Keratinocyte (primary cell): ENCODE measurements at regions not wholly inside any gene's neighbourhood (a gene's known extent, or its start where the extent isn't known, plus 50 kb on each side); places are given as distances from the start of the nearest gene placed in this dataset.

Experiments
- EZH2 ChIP-seq: IDR thresholded peaks from one replicate; pipeline ENCODE4 v1.6.1; 2012; ENCODE audit warnings: inconsistent platforms, mild to moderate bottlenecking, low read length, moderate library complexity
- TF ChIP-seq, protein P1 (sequence below), 3 experiments: IDR thresholded peaks in 1 of 3; conservative IDR thresholded peaks in 1 of 3; optimal IDR thresholded peaks in 1 of 3; 2 replicates in 2 of 3; 3 replicates in 1 of 3; pipeline versions ENCODE3 to v1.5.1; 2011; ENCODE audit warnings: low read length in 3 of 3, mild to moderate bottlenecking in 3 of 3, moderate library complexity in 2 of 3, control low read depth in 1 of 3, inconsistent platforms in 1 of 3; ENCODE audit not compliant: insufficient read depth in 2 of 3; ENCODE audit errors: extremely low read depth in 1 of 3

DNA sequence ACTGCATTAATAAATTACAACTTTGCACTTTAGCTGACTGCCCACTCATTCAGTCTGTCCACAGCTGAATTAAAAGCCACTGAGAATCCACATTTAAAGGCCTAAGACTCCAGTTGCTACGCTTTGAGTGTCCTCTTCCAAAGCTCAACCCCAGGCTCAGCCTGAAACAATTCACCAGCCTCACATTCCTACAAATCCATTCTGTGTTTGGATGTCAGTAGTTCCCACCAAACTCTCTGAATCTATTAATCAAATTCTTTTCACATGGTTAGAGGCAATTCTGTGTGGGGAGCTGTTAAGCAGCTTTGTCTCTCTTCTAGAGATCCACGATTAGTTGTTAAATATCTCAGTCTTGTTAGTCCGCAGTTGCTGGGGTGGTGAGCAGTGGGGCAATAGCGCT lies 116.8 kb upstream of the UBE2E2 start:
- TF ChIP-seq, protein P1, sequence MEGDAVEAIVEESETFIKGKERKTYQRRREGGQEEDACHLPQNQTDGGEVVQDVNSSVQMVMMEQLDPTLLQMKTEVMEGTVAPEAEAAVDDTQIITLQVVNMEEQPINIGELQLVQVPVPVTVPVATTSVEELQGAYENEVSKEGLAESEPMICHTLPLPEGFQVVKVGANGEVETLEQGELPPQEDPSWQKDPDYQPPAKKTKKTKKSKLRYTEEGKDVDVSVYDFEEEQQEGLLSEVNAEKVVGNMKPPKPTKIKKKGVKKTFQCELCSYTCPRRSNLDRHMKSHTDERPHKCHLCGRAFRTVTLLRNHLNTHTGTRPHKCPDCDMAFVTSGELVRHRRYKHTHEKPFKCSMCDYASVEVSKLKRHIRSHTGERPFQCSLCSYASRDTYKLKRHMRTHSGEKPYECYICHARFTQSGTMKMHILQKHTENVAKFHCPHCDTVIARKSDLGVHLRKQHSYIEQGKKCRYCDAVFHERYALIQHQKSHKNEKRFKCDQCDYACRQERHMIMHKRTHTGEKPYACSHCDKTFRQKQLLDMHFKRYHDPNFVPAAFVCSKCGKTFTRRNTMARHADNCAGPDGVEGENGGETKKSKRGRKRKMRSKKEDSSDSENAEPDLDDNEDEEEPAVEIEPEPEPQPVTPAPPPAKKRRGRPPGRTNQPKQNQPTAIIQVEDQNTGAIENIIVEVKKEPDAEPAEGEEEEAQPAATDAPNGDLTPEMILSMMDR (optimal IDR thresholded peaks at IDR 0.05 in 1 of 3, IDR thresholded peaks at IDR 0.05 in 1 of 3, conservative IDR thresholded peaks at IDR 0.05 in 1 of 3; ENCODE audit: extremely low read depth in 1 of 3, insufficient read depth in 2 of 3, low read length in 3 of 3): no peak
- TF ChIP-seq EZH2: no peak
